ENCODE measurements at regions not wholly inside any gene's neighbourhood (a gene's known extent, or its start where the extent isn't known, plus 50 kb on each side); places are given as distances from the start of the nearest gene placed in this dataset.

- no peak for DNase-seq
Measured at GRCh38 chr10:107855301-107856046, 691.0 kb upstream of the SORCS1 start.

- no peak for DNase-seq
Measured at GRCh38 chr10:107848726-107849360, 684.3 kb upstream of the SORCS1 start.

- DNase-seq: no peak
Measured at GRCh38 chr10:107847620-107848019, 683.1 kb upstream of the SORCS1 start.

DNA sequence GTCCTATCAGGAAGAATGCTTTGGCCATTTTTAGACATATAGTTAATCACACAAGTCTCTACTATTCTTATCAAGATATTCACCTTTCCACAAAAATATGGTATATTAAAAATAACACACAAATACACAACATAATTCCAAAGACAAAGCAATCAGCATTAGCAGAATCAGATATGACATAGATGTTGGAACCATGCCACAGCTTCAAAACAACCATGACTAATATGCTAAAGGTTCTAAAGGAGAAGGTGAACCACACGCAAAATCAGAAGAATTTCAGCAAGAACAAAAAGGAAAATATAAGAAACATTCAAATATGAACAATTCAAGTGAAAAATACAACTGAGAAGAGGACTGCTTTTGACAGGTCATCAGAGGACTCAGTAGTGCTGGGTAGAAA is 670.2 kb upstream of the SORCS1 start:
- DNase-seq: no peak

DNA sequence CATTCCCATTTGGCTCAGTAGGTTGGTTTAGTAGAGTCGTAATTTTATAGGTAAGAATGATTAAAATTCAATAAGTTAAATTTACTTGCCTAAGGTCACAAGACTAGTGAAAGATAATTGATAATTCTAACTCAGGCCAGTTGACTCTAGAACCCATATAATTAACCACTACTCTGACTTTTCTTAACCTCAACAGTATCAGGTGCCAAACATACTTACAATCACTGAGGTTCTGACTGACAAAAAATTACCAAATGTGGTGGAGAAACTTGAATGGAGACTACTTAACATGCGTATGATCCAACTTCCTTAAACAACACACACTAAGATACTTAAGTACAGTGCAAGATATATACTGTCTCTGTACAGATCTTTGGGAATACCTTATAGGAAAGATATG is 667.3 kb upstream of the SORCS1 start:
- no peak for DNase-seq

- DNase-seq: no peak
Measured at GRCh38 chr10:107829161-107829560, 664.7 kb upstream of the SORCS1 start.

DNA sequence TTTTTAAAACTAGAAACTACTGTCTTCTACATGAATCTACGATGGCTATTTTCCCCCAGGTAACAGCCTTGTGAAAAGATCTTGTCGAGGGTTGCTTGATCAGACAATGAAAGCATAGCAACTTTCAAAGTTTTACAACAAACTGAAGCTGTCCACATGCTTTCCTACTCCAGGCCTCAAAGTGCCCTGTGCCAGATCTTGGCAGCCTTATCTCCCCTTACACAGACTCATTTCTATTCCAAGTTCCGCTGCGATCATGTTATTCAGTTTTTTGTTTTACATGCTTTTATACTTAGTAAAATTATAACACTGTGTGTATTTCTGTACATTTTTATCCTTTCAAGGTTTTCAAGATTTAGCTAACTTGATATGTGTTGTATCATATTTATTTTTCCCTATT is 661.7 kb upstream of the SORCS1 start:
- DNase-seq: no peak

DNA sequence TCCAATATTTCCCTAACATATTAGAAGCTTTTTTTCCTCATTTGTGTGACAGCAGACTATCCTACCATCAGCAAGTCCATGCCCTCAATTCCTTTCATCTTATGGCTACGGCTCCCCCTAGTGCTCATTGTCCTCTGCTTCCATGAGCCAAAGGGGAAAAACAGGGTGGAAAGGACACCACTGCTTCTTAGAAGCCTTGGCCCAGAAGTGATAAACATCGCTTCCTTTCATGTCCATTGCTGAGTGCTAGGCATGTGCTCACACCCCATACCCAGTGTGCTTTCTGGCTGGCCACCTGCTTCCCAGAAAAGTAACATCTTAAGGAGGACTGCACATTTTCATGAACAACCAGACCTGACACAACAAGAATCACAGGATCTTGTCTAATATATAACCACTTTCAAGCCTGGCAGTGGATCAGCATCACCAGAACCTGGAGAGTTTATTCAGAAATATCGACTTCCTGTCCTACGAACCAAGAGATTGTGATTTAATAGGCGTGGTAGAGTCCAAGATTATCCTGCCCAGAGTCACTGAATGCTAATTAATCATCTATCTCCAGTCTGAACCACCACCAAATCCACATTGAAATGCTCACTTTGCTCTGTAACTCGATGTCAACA is 650.5 kb upstream of the SORCS1 start:
- no peak for DNase-seq

DNA sequence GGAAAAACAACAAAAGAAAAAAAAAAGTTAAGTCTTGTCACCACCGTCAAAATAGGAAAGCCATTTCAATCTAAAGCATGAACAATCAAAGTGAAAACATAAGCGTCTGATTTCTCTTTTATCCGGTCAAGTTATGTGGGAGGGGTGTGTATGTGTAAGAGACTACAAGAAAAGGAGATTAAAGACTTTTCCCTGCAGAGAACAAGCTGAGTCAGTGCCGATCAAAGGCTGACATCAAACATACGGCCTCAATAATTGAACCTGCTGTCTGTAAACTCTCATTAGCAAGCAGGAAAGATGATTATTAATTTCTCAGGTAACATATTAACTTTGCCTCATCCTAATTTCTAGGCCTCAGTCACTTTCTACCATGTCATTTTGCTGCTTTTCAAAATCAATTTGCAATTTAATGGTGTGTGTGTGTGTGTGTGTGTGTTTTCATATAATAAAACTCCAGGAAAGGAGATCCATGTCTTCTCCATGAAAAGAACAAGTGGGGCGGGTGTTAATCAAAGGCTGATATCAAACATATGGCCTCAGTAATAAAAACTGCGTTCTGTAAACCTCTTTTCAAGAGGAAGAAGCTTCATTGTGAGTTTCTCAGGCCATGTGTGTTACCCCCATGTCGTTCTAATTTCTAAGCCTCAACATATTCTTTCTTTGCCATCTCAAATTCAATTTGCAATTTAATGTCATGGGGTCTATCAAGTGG is 649.1 kb upstream of the SORCS1 start:
- DNase-seq: no peak

DNA sequence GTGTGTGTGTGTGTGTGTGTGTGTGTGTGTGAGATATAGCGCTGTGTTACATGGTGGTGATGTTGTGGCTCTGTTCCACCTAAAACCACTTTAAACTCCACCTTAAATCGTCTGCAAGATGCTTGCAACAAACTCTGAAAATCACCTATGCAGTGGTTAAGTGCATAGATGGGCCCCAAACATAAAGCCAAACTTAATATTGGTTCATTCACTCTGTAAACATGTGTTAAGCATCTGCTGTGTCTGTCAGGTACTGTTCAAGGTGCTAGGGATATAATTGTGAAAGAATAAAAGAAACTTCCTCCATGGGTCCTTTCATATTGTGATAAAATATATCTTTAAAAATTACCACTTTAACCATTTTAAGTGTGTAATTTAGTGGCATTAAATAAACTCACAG is 645.4 kb upstream of the SORCS1 start:
- no peak for DNase-seq

DNA sequence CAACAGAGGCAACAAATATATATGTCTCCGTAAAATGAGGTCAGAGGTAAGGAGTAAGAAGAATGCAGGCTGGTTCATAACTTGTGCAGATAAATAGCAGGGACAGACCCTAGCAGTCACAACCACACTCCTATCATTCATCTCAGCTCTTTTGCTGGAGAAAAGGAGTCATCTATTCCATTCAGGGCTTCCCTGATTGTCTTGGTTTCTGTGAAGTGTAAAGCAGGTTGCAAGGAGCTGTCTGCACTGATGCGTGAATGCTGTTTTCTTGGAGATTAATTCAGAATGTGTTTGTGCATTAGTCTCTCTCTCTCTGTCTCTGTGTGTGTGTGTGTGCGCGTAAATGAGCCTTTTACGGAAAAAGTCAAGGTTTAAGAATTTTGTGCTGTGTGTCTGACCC is 643.3 kb upstream of the SORCS1 start:
- DNase-seq: no peak

DNA sequence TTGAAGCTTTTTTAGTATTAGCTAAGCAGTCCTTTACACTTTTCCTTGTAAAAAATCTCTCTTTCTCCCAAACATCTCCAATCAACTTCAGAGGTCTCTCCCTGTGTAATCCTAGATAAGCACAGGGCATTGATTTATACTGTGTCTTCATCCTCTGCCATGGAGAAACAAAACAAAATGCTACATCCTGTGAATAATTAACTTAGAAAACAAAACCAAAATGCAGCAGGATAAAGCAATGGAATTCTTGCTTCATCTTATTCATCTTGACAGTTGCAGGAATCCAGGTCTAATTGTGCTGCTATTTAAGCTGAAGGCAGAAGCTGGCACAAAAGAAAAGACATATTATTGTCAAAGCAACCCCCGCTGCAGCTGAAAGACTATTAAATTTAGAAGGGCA is 641.5 kb upstream of the SORCS1 start:
- no peak for DNase-seq

DNA sequence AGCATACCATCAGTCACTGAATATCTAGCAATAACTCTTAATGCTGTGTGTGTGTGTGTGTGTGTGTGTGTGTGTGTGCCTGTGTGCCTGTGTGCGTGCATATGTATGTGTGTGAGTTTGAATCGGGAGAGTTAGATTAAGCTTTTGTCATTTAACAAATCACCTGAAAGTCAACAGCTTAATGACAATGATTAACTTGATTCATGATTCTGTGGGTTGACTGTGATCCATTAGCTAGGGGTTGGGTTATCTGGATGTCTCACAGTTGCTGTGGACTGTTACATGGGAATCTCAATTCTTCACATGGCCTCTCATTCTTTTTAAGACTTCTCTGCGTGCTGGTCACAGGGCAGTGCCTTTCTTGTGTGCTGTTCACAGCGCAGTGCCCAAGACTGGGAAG is 639.0 kb upstream of the SORCS1 start:
- no peak for DNase-seq

DNA sequence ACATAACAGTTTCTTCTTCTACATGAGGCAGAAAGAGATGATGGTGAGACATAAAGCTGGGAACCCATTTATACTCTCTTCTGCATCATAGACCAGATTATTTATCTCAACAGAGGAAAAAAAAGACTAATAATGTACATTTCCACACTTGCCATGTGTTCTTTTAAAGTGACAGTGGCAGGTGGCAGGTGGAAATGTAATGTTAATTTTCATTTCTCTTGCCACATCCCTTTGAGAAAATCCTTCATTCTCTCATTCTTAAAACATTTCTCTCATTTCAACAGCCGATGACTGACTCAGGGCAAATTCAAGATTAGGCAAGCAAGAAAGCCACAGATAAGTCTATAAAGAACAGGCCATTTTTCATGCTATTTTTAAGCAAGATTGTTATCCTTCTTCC is 635.6 kb upstream of the SORCS1 start:
- no peak for DNase-seq

DNA sequence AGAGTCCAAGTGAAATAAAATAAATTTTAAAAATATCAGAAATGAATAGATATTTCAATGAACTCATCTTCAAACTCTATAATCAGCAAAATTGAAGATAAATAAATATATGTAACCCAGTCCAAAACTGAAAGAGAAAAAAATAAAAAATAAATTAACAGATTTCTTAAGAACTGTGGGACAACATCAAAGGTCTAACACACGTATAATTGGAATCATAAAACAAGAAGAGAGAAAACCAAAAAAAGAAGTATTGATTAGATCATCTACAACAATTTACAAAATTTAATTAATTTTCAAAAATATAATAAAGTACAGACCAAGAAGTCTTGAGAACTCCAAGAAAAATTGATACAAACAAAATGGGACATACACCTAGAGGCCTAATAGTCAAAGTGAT is 625.8 kb upstream of the SORCS1 start:
- no peak for DNase-seq

GRCh38 chr10:107771066-107771465 is 606.6 kb upstream of the SORCS1 start:
- DNase-seq: no peak

- DNase-seq: no peak
Measured at GRCh38 chr10:107767185-107767584, 602.7 kb upstream of the SORCS1 start.

DNA sequence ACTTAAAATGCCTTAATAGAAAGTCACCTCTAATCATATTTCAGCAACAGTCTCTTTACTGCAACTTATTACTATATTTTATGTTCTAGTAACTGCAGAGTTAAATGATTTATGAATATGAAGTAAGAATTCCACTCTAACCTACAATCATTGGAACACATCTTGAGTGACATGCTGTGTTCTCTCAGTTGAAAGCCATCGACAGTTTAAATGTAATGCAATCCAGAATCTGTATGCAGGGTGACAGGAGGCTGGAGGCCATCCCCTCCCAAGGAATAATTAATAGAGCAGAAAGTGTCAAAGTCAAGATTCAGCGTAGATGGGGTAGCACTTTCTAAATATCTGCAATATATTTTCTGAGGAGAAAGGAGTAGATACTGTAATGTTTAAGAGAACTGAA is 590.3 kb upstream of the SORCS1 start:
- DNase-seq: no peak

GRCh38 chr10:107749235-107749634 is 584.7 kb upstream of the SORCS1 start:
- DNase-seq: no peak

GRCh38 chr10:107747851-107748250 is 583.3 kb upstream of the SORCS1 start:
- no peak for DNase-seq

DNA sequence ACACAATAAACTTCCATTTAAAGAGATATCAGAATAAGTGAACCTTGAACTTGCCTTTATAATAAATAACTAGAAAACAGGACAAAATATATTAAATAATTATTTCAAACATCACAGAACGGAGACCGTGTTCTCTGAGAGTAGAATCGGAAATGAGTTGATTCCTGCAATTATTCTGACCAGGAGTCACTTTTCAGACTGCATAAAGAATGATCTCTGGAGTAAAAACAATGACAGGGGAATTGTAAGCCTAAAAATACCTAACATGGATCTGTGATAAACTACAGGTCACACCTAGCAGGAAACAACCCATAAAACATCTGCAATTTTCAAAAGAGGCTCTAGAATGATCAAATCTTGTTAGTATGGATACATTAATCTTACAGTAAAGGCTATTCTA is 577.5 kb upstream of the SORCS1 start:
- DNase-seq: no peak

DNA sequence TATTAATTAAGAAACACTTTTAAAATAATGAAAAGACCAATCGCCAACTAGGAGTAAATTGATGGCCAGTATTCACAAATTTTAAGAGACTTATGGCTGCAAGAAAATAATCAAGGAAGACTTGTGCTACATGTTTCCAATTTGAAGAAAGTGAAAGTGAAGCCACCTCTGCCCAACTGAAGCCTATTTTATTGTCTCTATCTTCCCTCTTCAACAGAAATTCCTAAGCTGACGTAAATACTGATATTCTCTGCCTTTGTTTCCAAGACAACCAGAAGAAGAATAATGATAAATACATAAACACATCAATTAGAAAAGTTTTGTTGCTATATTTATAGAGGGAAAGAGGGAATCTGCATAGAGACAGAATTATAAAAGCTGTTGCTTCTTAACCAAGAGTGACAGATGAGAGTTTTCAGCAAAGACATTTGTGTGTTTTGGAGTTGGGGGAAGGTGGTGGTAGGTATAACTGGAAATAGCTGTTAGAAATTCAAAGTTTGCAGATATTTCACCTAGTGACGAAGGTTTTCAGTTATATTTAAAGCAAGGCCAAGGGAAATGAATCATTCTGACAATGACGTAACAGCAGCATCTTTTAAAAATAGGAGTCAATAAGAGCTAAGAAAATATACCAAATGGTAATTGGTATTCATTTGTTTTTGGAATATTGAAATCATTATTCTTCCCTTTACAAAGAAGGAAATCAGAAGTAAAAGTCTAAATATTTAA is 576.6 kb upstream of the SORCS1 start:
- DNase-seq: no peak

DNA sequence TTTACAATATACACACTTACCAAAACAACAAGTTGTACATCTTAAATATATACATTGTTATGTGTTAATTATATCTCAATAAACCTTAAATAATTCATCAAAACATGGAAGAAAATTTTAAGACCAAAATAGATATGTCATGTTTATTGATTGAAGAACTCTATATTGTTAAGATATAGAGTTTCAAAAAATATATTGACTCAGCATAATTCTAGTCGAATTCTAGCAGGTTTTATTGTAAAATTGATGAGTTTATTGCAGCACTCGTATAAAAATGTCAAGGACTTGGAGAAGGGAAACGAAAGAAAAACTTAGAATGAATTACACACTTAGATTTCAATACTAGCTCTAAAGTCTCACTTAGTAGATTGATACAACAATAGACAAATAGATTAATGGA is 575.4 kb upstream of the SORCS1 start:
- DNase-seq: no peak

Data from stimulated activated CD8-positive, alpha-beta memory T cell treated with anti-CD3 and anti-CD28 coated beads, Interleukin-4, amount 100 ng/mL, for 48 hours (primary cell).